LNCAP (cell line): ENCODE measurements at regions not wholly inside any gene's neighbourhood (a gene's known extent, or its start where the extent isn't known, plus 50 kb on each side); places are given as distances from the start of the nearest gene placed in this dataset.

Source experiments
- CTCF ChIP-seq: fragments of 450-650 bp; IDR thresholded peaks from 2 replicates; pipeline ENCODE4 v1.5.1; 2017; ENCODE audit warnings: mild to moderate bottlenecking

- TF ChIP-seq CTCF: no peak
These were observed 231.2 kb upstream of the ZFP64 start for GRCh38 chr20:52422574-52423336.

DNA sequence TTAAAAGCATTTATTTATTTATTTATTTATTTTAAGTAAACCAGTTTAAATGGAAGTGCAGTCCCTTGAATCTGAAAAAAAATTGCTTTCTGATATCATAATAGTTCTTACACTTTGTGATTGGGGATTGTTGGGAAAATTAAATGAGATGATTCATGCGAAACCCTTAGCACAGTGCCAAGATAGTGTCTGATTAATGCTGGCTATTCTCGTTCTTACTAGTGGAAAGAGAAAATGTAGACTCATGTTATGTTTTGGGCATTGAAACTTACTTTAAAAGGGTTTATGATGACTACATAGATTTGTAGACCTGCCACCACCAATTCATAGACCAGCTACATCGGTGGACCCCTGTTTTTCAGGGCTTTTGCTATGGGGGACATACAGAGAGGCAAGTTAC lies 229.2 kb upstream of the ZFP64 start:
- TF ChIP-seq CTCF: no peak

- TF ChIP-seq CTCF: no peak
These were observed 227.6 kb upstream of the ZFP64 start for GRCh38 chr20:52419205-52419604.

GRCh38 chr20:52416953-52417352 lies 225.4 kb upstream of the ZFP64 start:
- TF ChIP-seq CTCF: no peak

GRCh38 chr20:52411611-52412010 lies 220.0 kb upstream of the ZFP64 start:
- TF ChIP-seq CTCF: no peak

GRCh38 chr20:52410731-52411234 lies 219.2 kb upstream of the ZFP64 start:
- no peak for TF ChIP-seq CTCF

GRCh38 chr20:52410182-52410647 lies 218.6 kb upstream of the ZFP64 start:
- TF ChIP-seq CTCF: no peak
